H1 (cell line): ENCODE measurements at regions not wholly inside any gene's neighbourhood (a gene's known extent, or its start where the extent isn't known, plus 50 kb on each side); places are given as distances from the start of the nearest gene placed in this dataset.

Experiments used
- CHD7 ChIP-seq: fragments of 300-600 bp; sonication (generic); IDR thresholded peaks from 2 replicates; pipeline ENCODE4 v1.7.1; 2012; ENCODE audit warnings: low read length, moderate library complexity, mild to moderate bottlenecking, inconsistent platforms; ENCODE audit not compliant: insufficient replicate concordance
- KDM4A ChIP-seq: IDR thresholded peaks from one replicate; pipeline ENCODE4 v1.7.1; 2012; ENCODE audit warnings: low read depth, mild to moderate bottlenecking, moderate library complexity, low read length, inconsistent platforms; ENCODE audit not compliant: severe bottlenecking
- SP1 ChIP-seq: IDR thresholded peaks from 2 replicates; pipeline ENCODE4 v1.6.1; 2011; ENCODE audit warnings: low read depth, low read length
- TAF1 ChIP-seq: IDR thresholded peaks from 2 replicates; pipeline ENCODE4 v1.6.1; 2011; ENCODE audit warnings: mild to moderate bottlenecking, low read depth, low read length

DNA sequence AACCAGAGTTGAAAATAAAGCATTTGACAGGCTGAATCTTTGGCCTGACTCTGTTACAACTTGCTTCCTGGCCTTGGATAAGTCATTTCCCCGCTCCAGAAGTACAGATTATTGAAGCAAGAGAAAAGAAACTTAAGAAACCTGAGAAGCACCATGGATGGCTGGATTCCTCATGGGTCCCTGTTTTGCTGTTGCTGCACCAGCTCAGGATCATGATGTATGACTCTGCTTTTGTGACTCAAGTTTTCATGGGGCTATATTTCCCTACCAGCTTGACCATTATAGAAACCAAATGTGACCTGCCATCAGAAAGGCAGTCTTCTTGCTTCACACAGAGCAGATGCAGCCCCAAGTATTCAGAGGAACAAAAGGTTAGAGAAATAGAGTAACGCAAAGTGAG is 921.8 kb downstream of the BCL11B start (continued):
- TF ChIP-seq CHD7 = no peak
- TF ChIP-seq SP1 = no peak
- no peak for TF ChIP-seq TAF1
- no peak for TF ChIP-seq KDM4A
